HuH-7 (cell line): ENCODE measurements at regions not wholly inside any gene's neighbourhood (a gene's known extent, or its start where the extent isn't known, plus 50 kb on each side); places are given as distances from the start of the nearest gene placed in this dataset.

Experiments
- DNase-seq: peaks from one replicate; pipeline ENCODE4 v3.0.0; 2011; ENCODE audit warnings: low spot score

DNA sequence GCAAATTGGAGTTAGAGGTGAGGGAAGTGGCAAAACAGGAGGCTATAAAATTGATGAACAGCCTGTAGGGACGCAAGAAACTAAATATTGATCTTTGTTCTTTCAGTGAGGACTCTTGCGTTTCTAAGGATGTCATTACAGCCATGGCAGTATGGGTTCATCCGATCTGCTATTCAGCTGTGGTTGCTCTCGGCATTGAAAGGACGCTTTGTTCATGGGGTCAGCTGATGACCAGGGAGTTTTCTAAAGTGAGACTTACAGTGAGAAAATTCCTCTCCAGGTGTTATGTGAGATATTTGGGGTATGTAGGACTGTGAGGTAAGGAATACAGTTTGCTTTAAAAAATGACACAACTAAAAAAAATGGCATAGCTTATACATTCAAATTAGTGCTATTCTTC, 52.7 kb upstream of the PELI1 start:
- DNase-seq, result peak; percentile 45

GRCh38 chr2:64201151-64201550, 56.9 kb upstream of the PELI1 start:
- no peak for DNase-seq

DNA sequence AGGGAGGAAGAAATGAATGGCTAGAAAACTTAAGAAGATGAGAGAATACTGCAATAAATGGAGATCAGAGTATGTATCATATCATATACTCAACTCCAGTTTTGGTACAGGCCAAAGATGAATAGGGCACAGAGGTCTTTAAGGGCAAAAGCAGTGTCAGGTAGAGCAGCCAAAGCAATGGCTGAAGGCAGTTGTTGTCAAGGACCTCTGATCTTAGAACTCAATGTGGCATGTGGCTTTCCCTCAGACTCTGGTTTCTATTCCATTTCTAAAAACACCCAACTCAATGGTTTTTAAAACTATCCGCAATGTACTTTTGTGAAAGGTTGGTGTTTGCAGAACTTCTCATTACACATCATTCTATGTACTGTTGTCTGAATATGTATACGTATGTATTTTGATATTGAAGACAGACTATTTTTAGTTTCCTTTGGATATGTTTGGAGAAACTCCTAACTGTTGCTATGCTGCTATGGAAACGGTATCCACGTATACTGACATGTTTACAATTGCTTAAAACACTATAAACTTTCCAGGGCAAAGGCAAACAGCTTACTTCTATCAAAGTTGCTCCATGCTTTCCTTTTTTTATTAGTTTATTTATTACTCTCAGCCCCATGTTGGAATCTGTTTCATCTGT, 58.1 kb upstream of the PELI1 start:
- DNase-seq, result no peak

- DNase-seq, result no peak
Observed at GRCh38 chr2:64203131-64203857, 59.1 kb upstream of the PELI1 start.

GRCh38 chr2:64203858-64204632, 59.8 kb upstream of the PELI1 start:
- DNase-seq, result no peak

GRCh38 chr2:64204703-64205102, 60.5 kb upstream of the PELI1 start:
- DNase-seq, result no peak

GRCh38 chr2:64205415-64205814, 61.2 kb upstream of the PELI1 start:
- DNase-seq, result no peak

GRCh38 chr2:64207573-64207972, 63.4 kb upstream of the PELI1 start:
- no peak for DNase-seq

GRCh38 chr2:64210816-64211215, 66.6 kb upstream of the PELI1 start:
- no peak for DNase-seq

DNA sequence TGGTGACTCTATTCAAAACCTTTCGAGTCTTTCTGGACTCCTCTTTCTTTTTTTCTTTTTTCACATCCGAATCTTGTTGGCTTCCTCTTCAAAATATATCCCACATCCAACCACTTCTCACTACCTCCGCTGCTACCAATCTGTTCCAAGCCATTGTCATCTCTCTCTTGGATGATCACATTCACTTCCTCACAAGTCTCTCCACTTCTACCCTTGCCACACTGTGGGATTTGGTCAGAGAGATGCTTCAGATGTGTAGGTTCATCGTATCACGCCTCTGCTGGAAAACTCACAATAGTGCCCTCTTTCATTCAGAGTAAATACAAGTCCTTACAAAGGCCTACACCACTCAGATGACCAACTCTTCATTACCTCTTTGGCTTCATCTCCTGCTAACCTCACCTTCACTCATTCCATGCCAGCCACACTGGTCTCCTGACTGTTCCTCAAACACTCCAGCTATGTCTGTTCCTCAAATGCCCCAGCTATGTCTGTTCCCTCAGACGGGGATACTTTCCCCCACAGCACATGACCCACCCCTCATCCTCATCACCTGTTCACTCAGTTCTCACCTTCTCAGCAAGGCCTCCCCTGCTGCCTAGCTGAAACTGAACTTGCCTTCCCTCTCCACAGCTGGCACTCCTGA, 67.2 kb upstream of the PELI1 start:
- DNase-seq, result no peak

DNA sequence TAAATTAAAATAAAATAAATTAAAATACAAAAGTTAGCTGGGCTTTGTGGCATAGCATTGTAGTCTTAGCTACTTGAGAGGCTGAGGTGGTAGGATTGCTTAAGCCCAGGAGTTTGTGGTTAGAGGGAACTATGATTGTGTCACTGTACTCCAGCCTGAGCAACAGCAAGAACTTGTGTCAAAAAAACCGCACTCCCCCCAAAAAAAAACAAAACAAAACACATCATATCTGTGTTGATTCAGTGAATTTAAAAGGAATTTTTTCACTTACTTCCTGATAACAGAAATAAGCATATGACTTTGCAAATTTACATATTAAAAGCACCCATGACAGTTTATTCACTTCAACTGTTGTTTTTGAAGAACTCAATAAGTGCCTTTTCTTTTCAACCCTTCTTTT, 68.1 kb upstream of the PELI1 start:
- DNase-seq, result no peak

DNA sequence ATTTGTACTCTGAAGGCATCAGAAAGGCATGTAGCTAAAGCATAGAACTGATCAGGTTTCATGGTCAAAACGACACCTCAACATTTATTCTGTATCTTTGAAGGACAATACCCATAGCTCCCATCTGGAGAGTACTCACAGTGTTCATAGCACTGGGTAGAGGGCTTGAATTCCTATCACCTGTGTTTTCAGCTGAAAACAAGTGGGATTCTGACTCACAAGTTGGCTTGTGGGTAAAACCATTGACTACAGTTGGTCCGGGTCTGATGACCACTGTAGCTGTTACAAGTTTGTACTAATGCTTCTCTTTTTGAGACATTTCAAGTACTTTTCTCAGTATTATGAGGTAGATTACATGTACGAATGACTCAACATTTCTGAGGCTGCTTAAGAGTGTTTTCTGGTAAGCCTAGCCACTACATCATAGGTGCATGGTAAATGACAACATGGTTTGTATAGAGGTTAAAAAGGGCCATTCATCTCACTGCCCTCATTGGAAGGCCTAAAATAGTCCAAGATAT, 68.6 kb upstream of the PELI1 start:
- no peak for DNase-seq

DNA sequence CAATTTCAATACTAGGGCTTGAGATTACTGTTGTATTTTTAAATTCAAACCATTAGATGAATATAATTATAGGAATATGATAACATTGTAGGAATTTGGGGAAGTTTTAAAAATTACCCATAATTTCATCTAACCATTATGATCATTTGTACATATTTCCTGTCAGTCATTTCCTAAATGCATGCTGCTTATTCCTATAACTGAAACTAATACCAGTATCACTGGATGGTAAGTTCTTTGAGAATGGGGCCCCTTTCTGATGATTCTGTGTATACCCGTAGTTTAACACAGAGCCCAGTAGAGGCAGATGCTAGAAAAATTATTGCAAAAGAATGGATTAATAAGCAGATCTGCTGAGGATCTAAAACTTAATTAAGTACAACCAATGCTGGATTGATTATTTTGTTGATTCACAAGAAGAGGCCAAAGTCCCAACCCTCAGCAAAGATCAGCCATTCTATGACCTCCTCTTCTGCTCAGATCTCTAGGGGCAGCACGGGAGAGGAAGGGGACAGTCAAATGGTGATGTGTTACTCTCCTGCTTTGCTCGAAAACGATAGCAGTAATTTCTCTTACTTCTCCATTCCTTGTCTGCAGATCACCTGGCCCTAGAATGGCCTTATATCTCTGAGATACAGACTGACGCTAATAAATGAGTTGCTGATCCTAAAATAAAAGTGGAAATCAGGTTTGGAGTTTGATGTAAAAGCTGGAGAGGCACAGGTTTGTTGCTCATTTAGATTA, 69.5 kb upstream of the PELI1 start:
- DNase-seq, result no peak

GRCh38 chr2:64214281-64215115, 70.3 kb upstream of the PELI1 start:
- no peak for DNase-seq

DNA sequence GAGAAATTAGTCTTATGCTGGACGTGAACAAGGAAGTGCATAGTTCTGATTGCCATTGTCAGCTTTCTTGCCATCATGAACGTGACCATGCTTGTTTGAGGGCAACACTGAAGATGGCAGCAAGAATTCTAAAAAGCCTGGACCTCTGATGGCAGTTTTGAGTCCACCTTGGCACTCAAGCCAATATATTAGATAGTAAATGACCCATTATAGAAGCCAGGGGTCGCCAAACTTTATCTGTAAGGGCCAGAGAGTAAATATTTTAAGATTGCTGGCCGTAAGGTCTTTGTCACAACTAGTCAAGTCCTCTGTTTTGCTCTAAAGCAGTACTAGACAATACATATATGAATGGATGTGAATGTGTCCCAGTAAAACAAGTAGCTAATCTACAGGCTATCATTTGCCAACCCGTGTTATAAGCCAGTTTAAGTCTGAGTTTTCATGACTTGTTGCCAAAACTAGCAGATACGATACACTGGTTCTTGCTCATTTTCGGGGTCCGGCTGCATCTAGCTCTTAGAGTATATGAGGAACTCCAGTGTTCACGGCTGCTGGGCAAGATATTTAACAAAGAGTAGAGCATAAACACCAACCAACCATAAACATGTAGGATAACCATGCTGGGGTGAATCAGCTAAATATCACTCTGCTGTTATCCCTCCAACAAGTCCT, 73.1 kb upstream of the PELI1 start:
- DNase-seq, result no peak

DNA sequence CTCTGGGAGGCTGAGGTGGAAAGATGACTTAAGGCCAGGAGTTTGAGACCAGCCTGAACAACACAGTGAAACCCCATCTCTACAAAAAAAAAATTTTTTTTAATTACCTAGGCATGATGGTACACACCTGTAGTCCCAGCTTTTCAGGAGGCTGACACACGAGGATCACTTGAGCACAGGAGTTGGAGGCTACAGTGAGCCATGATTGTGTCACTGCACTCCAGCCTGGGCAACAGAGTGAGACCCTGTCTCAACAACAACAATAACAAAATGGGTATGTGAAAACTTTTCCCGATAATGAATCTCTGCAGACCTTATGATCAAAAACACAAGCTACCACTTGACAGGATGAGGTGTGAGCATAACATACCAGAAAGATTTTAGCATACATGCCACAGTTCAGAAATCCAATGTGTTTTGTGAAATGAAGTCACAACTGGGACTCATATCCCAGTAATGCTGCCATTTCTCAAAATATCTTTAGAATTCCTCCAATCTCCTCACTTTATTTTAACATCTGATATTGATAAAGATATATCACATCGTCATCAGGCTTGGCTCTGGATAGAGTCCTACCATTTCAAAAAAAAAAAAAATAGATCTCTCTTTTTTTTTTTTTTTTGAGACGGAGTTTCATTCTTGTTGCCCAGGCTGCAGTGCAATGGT, 74.0 kb upstream of the PELI1 start:
- no peak for DNase-seq

DNA sequence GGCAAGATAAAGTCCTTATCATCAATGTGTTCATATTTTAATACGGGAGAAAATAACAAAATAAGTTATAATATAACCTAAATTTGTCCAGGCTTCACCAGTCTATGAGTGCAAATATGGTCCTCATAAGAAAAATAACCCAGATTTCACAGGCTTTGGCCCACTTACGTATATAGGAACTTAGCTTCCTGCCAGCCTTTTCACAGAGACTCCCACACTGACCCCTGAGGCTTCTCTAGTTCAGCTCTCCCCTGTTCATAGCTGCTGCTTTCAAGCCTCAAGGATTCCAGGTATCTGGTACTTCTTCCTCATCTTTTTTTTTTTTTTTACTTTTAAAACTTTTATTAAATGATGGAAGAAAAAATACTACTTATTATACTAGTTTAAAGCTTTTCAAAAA, 74.9 kb upstream of the PELI1 start:
- DNase-seq, result no peak

DNA sequence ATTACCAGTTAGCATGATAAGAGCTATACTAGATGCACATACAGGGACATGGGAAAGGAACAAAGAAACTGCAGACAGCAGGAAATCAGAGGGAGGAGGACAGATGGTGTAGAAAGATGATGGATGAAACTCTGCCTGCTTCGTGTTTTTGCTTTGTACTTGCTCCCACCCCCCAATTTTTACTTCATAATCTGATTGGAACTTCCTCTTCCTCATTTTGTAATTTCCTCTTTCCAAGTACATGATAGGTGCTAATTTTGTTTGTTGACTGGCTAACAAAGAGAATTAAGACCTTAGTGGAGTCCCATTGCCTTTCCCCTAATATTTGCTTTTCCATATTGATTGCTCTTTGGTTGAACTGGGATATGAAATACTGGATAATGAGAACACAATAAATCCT, 76.0 kb upstream of the PELI1 start:
- DNase-seq, result no peak

- DNase-seq, result no peak
Observed at GRCh38 chr2:64220894-64221617, 76.8 kb upstream of the PELI1 start.
